ENCODE measurements at regions not wholly inside any gene's neighbourhood (a gene's known extent, or its start where the extent isn't known, plus 50 kb on each side); places are given as distances from the start of the nearest gene placed in this dataset.
A peak's percentile ranks its signal among the peaks of the same experiment; 100 is the strongest.

GRCh38 chr12:92568691-92569090 is 134.1 kb upstream of the PLEKHG7 start:
- peak; percentile 52 for DNase-seq (ENCODE audit: low read depth)
- H3K4me3 ChIP-seq (ENCODE audit: low read length): no peak overlapping the region
- TF ChIP-seq CTCF (IDR thresholded peaks at IDR 0.05; ENCODE audit: insufficient read depth, low read depth, low read length, missing control alignments): no peak

- no peak for DNase-seq (ENCODE audit: low read depth)
- TF ChIP-seq CTCF (IDR thresholded peaks at IDR 0.05; ENCODE audit: insufficient read depth, low read depth, low read length, missing control alignments): no peak
- H3K4me3 ChIP-seq (ENCODE audit: low read length): no peak overlapping the region
Measured at GRCh38 chr12:92566448-92567019, 136.3 kb upstream of the PLEKHG7 start.

- H3K4me3 ChIP-seq (ENCODE audit: low read length): no peak overlapping the region
- no peak for TF ChIP-seq CTCF (IDR thresholded peaks at IDR 0.05; ENCODE audit: insufficient read depth, low read depth, low read length, missing control alignments)
- no peak for DNase-seq (ENCODE audit: low read depth)
Measured at GRCh38 chr12:92563819-92564218, 139.0 kb upstream of the PLEKHG7 start.

- no peak overlapping the region for H3K4me3 ChIP-seq (ENCODE audit: low read length)
- no peak for DNase-seq (ENCODE audit: low read depth)
- TF ChIP-seq CTCF (IDR thresholded peaks at IDR 0.05; ENCODE audit: insufficient read depth, low read depth, low read length, missing control alignments): no peak
Measured at GRCh38 chr12:92562063-92562734, 140.6 kb upstream of the PLEKHG7 start.

- TF ChIP-seq CTCF (IDR thresholded peaks at IDR 0.05; ENCODE audit: insufficient read depth, low read depth, low read length, missing control alignments): no peak
- DNase-seq (ENCODE audit: low read depth): no peak
Measured at GRCh38 chr12:92561543-92561899, 141.3 kb upstream of the PLEKHG7 start.

GRCh38 chr12:92560713-92561542 is 141.9 kb upstream of the PLEKHG7 start:
- no peak for DNase-seq (ENCODE audit: low read depth)

More at GRCh38 chr12:92561543-92561899, 141.3 kb upstream of the PLEKHG7 start:
- no peak overlapping the region for H3K4me3 ChIP-seq (ENCODE audit: low read length)

More at GRCh38 chr12:92560713-92561542, 141.9 kb upstream of the PLEKHG7 start:
- H3K4me3 ChIP-seq (ENCODE audit: low read length): no peak overlapping the region
- TF ChIP-seq CTCF (IDR thresholded peaks at IDR 0.05; ENCODE audit: insufficient read depth, low read depth, low read length, missing control alignments): no peak
